ENCODE measurements at regions not wholly inside any gene's neighbourhood (a gene's known extent, or its start where the extent isn't known, plus 50 kb on each side); places are given as distances from the start of the nearest gene placed in this dataset.

GRCh38 chr3:88336894-88337293 is 187.1 kb downstream of the C3orf38 start:
- no peak overlapping the region for H3K4me2 ChIP-seq (ENCODE audit: low read length)
- no peaks in the 10 kb centered on the region for H4K20me1 ChIP-seq (ENCODE audit: insufficient read depth, low read length)
- no peak overlapping the region for H2AFZ ChIP-seq (ENCODE audit: low read length)
- H3K4me1 ChIP-seq (ENCODE audit: insufficient read depth, low read length, severe bottlenecking) = no peaks in the 10 kb centered on the region
- H3K9ac ChIP-seq (ENCODE audit: low read length) = no peak overlapping the region
- no peaks in the 10 kb centered on the region for H3K9me2 ChIP-seq (ENCODE audit: low read depth, low read length)
- TF ChIP-seq EZH2 (IDR thresholded peaks at IDR 0.05; ENCODE audit: borderline replicate concordance, low read length) = no peak
- no peaks in the 10 kb centered on the region for H3K9me3 ChIP-seq (ENCODE audit: low read length)
- no peak overlapping the region for H3K27ac ChIP-seq (ENCODE audit: low read depth, low read length, poor library complexity, severe bottlenecking)
- H3K79me2 ChIP-seq (ENCODE audit: insufficient read depth, low read length) = no peaks in the 10 kb centered on the region
- H3K36me3 ChIP-seq (ENCODE audit: insufficient read depth, low read length) = no peaks in the 10 kb centered on the region
- H3K27me3 ChIP-seq (ENCODE audit: insufficient read depth, low read length) = no peaks in the 10 kb centered on the region
- no peaks in the 10 kb centered on the region for H3F3A ChIP-seq (ENCODE audit: insufficient read depth, low read length)
- no peak overlapping the region for H3K4me3 ChIP-seq (ENCODE audit: low read depth, low read length, poor library complexity, severe bottlenecking)

GRCh38 chr3:88343264-88343663 is 193.5 kb downstream of the C3orf38 start:
- TF ChIP-seq EZH2 (IDR thresholded peaks at IDR 0.05; ENCODE audit: borderline replicate concordance, low read length) = no peak
- Histone ChIP-seq H3K27ac (ENCODE audit: low read depth, low read length, poor library complexity, severe bottlenecking) (no peak overlapping the region), H3K36me3 (ENCODE audit: insufficient read depth, low read length) (no peaks in the 10 kb centered on the region), H3K9me2 (ENCODE audit: low read depth, low read length) (no peaks in the 10 kb centered on the region), H2AFZ (ENCODE audit: low read length) (no peak overlapping the region), H3K4me1 (ENCODE audit: insufficient read depth, low read length, severe bottlenecking) (no peaks in the 10 kb centered on the region), H3K4me2 (ENCODE audit: low read length) (no peak overlapping the region), H3K9ac (ENCODE audit: low read length) (no peak overlapping the region), H3K4me3 (ENCODE audit: low read depth, low read length, poor library complexity, severe bottlenecking) (no peak overlapping the region), H4K20me1 (ENCODE audit: insufficient read depth, low read length) (no peaks in the 10 kb centered on the region), H3K9me3 (ENCODE audit: low read length) (no peaks in the 10 kb centered on the region), H3K27me3 (ENCODE audit: insufficient read depth, low read length) (no peaks in the 10 kb centered on the region), H3F3A (ENCODE audit: insufficient read depth, low read length) (no peaks in the 10 kb centered on the region), H3K79me2 (ENCODE audit: insufficient read depth, low read length) (no peaks in the 10 kb centered on the region)

- H3K4me3 ChIP-seq (ENCODE audit: low read depth, low read length, poor library complexity, severe bottlenecking) = no peak overlapping the region
- H3K36me3 ChIP-seq (ENCODE audit: insufficient read depth, low read length) = no peaks in the 10 kb centered on the region
- TF ChIP-seq EZH2 (IDR thresholded peaks at IDR 0.05; ENCODE audit: borderline replicate concordance, low read length) = no peak
- no peak for TF ChIP-seq CTCF (IDR thresholded peaks at IDR 0.05; ENCODE audit: low read length)
- H3K9ac ChIP-seq (ENCODE audit: low read length) = no peak overlapping the region
- H3K9me3 ChIP-seq (ENCODE audit: low read length) = no peaks in the 10 kb centered on the region
- no peaks in the 10 kb centered on the region for H4K20me1 ChIP-seq (ENCODE audit: insufficient read depth, low read length)
- H3F3A ChIP-seq (ENCODE audit: insufficient read depth, low read length) = no peaks in the 10 kb centered on the region
- H3K79me2 ChIP-seq (ENCODE audit: insufficient read depth, low read length) = no peaks in the 10 kb centered on the region
- no peaks in the 10 kb centered on the region for H3K9me2 ChIP-seq (ENCODE audit: low read depth, low read length)
- no peaks in the 10 kb centered on the region for H3K27me3 ChIP-seq (ENCODE audit: insufficient read depth, low read length)
- no peak overlapping the region for H3K27ac ChIP-seq (ENCODE audit: low read depth, low read length, poor library complexity, severe bottlenecking)
- H2AFZ ChIP-seq (ENCODE audit: low read length) = no peak overlapping the region
- no peaks in the 10 kb centered on the region for H3K4me1 ChIP-seq (ENCODE audit: insufficient read depth, low read length, severe bottlenecking)
- no peak overlapping the region for H3K4me2 ChIP-seq (ENCODE audit: low read length)
These were observed 196.9 kb downstream of the C3orf38 start for GRCh38 chr3:88346643-88347042.

- no peaks in the 10 kb centered on the region for H3K9me3 ChIP-seq (ENCODE audit: low read length)
- H3K27me3 ChIP-seq (ENCODE audit: insufficient read depth, low read length) = no peaks in the 10 kb centered on the region
- TF ChIP-seq EZH2 (IDR thresholded peaks at IDR 0.05; ENCODE audit: borderline replicate concordance, low read length) = no peak
- no peak overlapping the region for H2AFZ ChIP-seq (ENCODE audit: low read length)
- H4K20me1 ChIP-seq (ENCODE audit: insufficient read depth, low read length) = no peaks in the 10 kb centered on the region
- H3K36me3 ChIP-seq (ENCODE audit: insufficient read depth, low read length) = no peaks in the 10 kb centered on the region
- H3F3A ChIP-seq (ENCODE audit: insufficient read depth, low read length) = no peaks in the 10 kb centered on the region
- no peaks in the 10 kb centered on the region for H3K79me2 ChIP-seq (ENCODE audit: insufficient read depth, low read length)
- H3K27ac ChIP-seq (ENCODE audit: low read depth, low read length, poor library complexity, severe bottlenecking) = no peak overlapping the region
- H3K9ac ChIP-seq (ENCODE audit: low read length) = no peak overlapping the region
- H3K4me2 ChIP-seq (ENCODE audit: low read length) = no peak overlapping the region
- H3K9me2 ChIP-seq (ENCODE audit: low read depth, low read length) = no peaks in the 10 kb centered on the region
- H3K4me3 ChIP-seq (ENCODE audit: low read depth, low read length, poor library complexity, severe bottlenecking) = no peak overlapping the region
- H3K4me1 ChIP-seq (ENCODE audit: insufficient read depth, low read length, severe bottlenecking) = no peaks in the 10 kb centered on the region
These were observed 212.7 kb downstream of the C3orf38 start for GRCh38 chr3:88362428-88362827.

Measured in OCI-LY1 (cell line).